ENCODE measurements at regions not wholly inside any gene's neighbourhood (a gene's known extent, or its start where the extent isn't known, plus 50 kb on each side); places are given as distances from the start of the nearest gene placed in this dataset.
"Not testable (repeated sequence)": the region's sequence is repeated elsewhere in the genome, so short reads cannot be mapped to it uniquely, and the experiment has no call there.

GRCh38 chr16:31975826-31976419 is 102.3 kb downstream of the ZNF267 start:
- H3K27me3 Mint-ChIP-seq (ENCODE audit: low read depth in 3 of 3); intact Hi-C loops (cut with micrococcal nuclease); H3K79me2 ChIP-seq (ENCODE audit: insufficient read depth, low read length); H3K27ac Mint-ChIP-seq; H3K36me3 Mint-ChIP-seq; H3K4me3 Mint-ChIP-seq; H3K4me3 ChIP-seq (replicated peaks in 1 of 3; ENCODE audit: low read depth in 2 of 3, low read length in 3 of 3); H3K27me3 ChIP-seq (ENCODE audit: control insufficient read depth in 2 of 2, insufficient read depth in 2 of 2, low read length in 2 of 2); DNase-seq; H3K36me3 ChIP-seq (replicated peaks in 1 of 2; ENCODE audit: control insufficient read depth in 1 of 2, insufficient read depth in 2 of 2, low read length in 2 of 2); H3K9me3 ChIP-seq (replicated peaks in 1 of 2; ENCODE audit: control insufficient read depth in 1 of 2, insufficient read depth in 1 of 2, low read length in 2 of 2); H3K27ac ChIP-seq (ENCODE audit: low read depth in 1 of 2, low read length in 2 of 2); H3K9ac ChIP-seq (ENCODE audit: insufficient read depth, low read length, poor library complexity, severe bottlenecking); H3K4me2 ChIP-seq (replicated peaks; ENCODE audit: extremely low read depth, low read length, poor library complexity, severe bottlenecking); H3K9me3 Mint-ChIP-seq; H3K4me1 Mint-ChIP-seq; H3K4me1 ChIP-seq (ENCODE audit: control insufficient read depth in 1 of 2, insufficient read depth in 2 of 2, low read length in 2 of 2); H4K20me1 ChIP-seq (ENCODE audit: insufficient read depth, low read length); H2AFZ ChIP-seq (ENCODE audit: insufficient read depth, low read depth, low read length, poor library complexity, severe bottlenecking): not testable (repeated sequence)
- 100% methylated on average over 1 of the region's 23 CpGs for WGBS (ENCODE audit: insufficient coverage)

DNA sequence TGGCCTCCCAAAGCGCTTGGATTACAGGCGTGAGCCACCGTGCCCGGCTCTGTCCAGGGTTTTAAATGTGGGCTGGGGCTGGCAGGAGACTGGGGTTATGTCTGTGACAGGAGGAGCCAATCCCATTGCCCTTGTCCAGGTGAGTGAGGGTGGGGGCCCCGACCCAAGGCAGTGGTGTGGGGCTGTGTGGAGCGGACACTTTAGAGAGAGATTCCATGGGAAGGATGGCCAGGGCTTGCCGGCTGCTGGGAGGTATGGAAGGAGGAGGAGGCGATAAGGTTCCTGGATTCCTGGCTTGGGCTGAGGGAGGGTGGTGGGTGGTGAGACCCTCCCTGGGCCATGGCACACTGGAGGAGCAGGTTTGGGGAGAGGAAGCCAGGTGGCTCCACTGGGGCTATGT is 104.9 kb downstream of the ZNF267 start:
- DNase-seq; H3K36me3 ChIP-seq (replicated peaks in 1 of 2; ENCODE audit: control insufficient read depth in 1 of 2, insufficient read depth in 2 of 2, low read length in 2 of 2); H3K9me3 Mint-ChIP-seq; H3K79me2 ChIP-seq (ENCODE audit: insufficient read depth, low read length); H3K4me3 ChIP-seq (replicated peaks in 1 of 3; ENCODE audit: low read depth in 2 of 3, low read length in 3 of 3); H3K27ac ChIP-seq (ENCODE audit: low read depth in 1 of 2, low read length in 2 of 2); intact Hi-C loops (cut with micrococcal nuclease); H3K9me3 ChIP-seq (replicated peaks in 1 of 2; ENCODE audit: control insufficient read depth in 1 of 2, insufficient read depth in 1 of 2, low read length in 2 of 2); H3K4me3 Mint-ChIP-seq; H3K27me3 Mint-ChIP-seq (ENCODE audit: low read depth in 3 of 3); H3K4me2 ChIP-seq (replicated peaks; ENCODE audit: extremely low read depth, low read length, poor library complexity, severe bottlenecking); H3K36me3 Mint-ChIP-seq; H3K4me1 Mint-ChIP-seq; H3K9ac ChIP-seq (ENCODE audit: insufficient read depth, low read length, poor library complexity, severe bottlenecking); H3K4me1 ChIP-seq (ENCODE audit: control insufficient read depth in 1 of 2, insufficient read depth in 2 of 2, low read length in 2 of 2); H2AFZ ChIP-seq (ENCODE audit: insufficient read depth, low read depth, low read length, poor library complexity, severe bottlenecking); H3K27ac Mint-ChIP-seq; H4K20me1 ChIP-seq (ENCODE audit: insufficient read depth, low read length); H3K27me3 ChIP-seq (ENCODE audit: control insufficient read depth in 2 of 2, insufficient read depth in 2 of 2, low read length in 2 of 2): not testable (repeated sequence)
- no CpG with 5 or more reads among the region's 8 CpGs for WGBS (ENCODE audit: insufficient coverage)

DNA sequence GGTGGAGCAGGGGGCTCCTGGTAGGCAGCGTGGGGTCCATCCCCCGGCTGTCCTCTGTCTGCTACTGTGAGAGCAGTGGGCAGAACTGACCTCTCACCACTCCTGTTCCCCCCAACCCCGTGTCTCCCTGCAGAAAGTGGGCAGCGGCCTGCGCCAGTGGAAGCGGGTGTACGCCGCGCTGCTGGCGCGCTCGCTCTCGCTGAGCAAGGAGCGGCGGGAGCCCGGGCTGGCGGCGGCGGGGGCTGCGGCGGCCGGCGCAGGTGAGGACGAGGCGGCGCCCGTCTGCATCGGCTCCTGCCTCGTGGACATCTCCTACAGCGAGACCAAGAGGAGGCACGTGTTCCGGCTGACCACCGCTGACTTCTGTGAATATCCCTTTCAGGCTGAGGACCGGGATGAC is 108.1 kb downstream of the ZNF267 start:
- H3K4me2 ChIP-seq (replicated peaks; ENCODE audit: extremely low read depth, low read length, poor library complexity, severe bottlenecking); H3K4me3 ChIP-seq (replicated peaks in 1 of 3; ENCODE audit: low read depth in 2 of 3, low read length in 3 of 3); intact Hi-C loops (cut with micrococcal nuclease); H3K9ac ChIP-seq (ENCODE audit: insufficient read depth, low read length, poor library complexity, severe bottlenecking); DNase-seq; H3K4me1 Mint-ChIP-seq; H3K79me2 ChIP-seq (ENCODE audit: insufficient read depth, low read length); H4K20me1 ChIP-seq (ENCODE audit: insufficient read depth, low read length); H3K4me3 Mint-ChIP-seq; H3K27me3 ChIP-seq (ENCODE audit: control insufficient read depth in 2 of 2, insufficient read depth in 2 of 2, low read length in 2 of 2); H3K9me3 ChIP-seq (replicated peaks in 1 of 2; ENCODE audit: control insufficient read depth in 1 of 2, insufficient read depth in 1 of 2, low read length in 2 of 2); H3K9me3 Mint-ChIP-seq; H3K27ac Mint-ChIP-seq; H3K27me3 Mint-ChIP-seq (ENCODE audit: low read depth in 3 of 3); H3K36me3 Mint-ChIP-seq; H2AFZ ChIP-seq (ENCODE audit: insufficient read depth, low read depth, low read length, poor library complexity, severe bottlenecking); H3K27ac ChIP-seq (ENCODE audit: low read depth in 1 of 2, low read length in 2 of 2); H3K36me3 ChIP-seq (replicated peaks in 1 of 2; ENCODE audit: control insufficient read depth in 1 of 2, insufficient read depth in 2 of 2, low read length in 2 of 2); H3K4me1 ChIP-seq (ENCODE audit: control insufficient read depth in 1 of 2, insufficient read depth in 2 of 2, low read length in 2 of 2): not testable (repeated sequence)
- 70% methylated on average over 2 of the region's 34 CpGs for WGBS (ENCODE audit: insufficient coverage)

GRCh38 chr16:31982986-31983385 is 109.4 kb downstream of the ZNF267 start:
- H3K4me1 ChIP-seq (ENCODE audit: control insufficient read depth in 1 of 2, insufficient read depth in 2 of 2, low read length in 2 of 2); H3K36me3 Mint-ChIP-seq; H3K27ac Mint-ChIP-seq; H3K9ac ChIP-seq (ENCODE audit: insufficient read depth, low read length, poor library complexity, severe bottlenecking); H3K27me3 Mint-ChIP-seq (ENCODE audit: low read depth in 3 of 3); H3K9me3 Mint-ChIP-seq; H3K9me3 ChIP-seq (replicated peaks in 1 of 2; ENCODE audit: control insufficient read depth in 1 of 2, insufficient read depth in 1 of 2, low read length in 2 of 2); H4K20me1 ChIP-seq (ENCODE audit: insufficient read depth, low read length); H3K4me2 ChIP-seq (replicated peaks; ENCODE audit: extremely low read depth, low read length, poor library complexity, severe bottlenecking); H3K79me2 ChIP-seq (ENCODE audit: insufficient read depth, low read length); DNase-seq; H2AFZ ChIP-seq (ENCODE audit: insufficient read depth, low read depth, low read length, poor library complexity, severe bottlenecking); H3K36me3 ChIP-seq (replicated peaks in 1 of 2; ENCODE audit: control insufficient read depth in 1 of 2, insufficient read depth in 2 of 2, low read length in 2 of 2); H3K4me1 Mint-ChIP-seq; H3K27ac ChIP-seq (ENCODE audit: low read depth in 1 of 2, low read length in 2 of 2); H3K27me3 ChIP-seq (ENCODE audit: control insufficient read depth in 2 of 2, insufficient read depth in 2 of 2, low read length in 2 of 2); H3K4me3 Mint-ChIP-seq; intact Hi-C loops (cut with micrococcal nuclease); H3K4me3 ChIP-seq (replicated peaks in 1 of 3; ENCODE audit: low read depth in 2 of 3, low read length in 3 of 3): not testable (repeated sequence)
- 100% methylated on average over 1 of the region's 8 CpGs for WGBS (ENCODE audit: insufficient coverage)
